GM19025 (cell line): ENCODE measurements at regions not wholly inside any gene's neighbourhood (a gene's known extent, or its start where the extent isn't known, plus 50 kb on each side); places are given as distances from the start of the nearest gene placed in this dataset.
"Not testable (repeated sequence)": the region's sequence is repeated elsewhere in the genome, so short reads cannot be mapped to it uniquely, and the experiment has no call there.

Source experiments
- ATAC-seq: cut with Tn5 transposase; IDR thresholded peaks from one replicate; pipeline ENCODE4 v1.9.1; 2021; ENCODE audit warnings: mild to moderate bottlenecking, low read depth, moderate library complexity; ENCODE audit not compliant: unreplicated experiment

- ATAC-seq: no peak
These were observed 278.7 kb upstream of the SATB1 start for GRCh38 chr3:18703798-18704197.

- ATAC-seq: not testable (repeated sequence)
These were observed 268.6 kb upstream of the SATB1 start for GRCh38 chr3:18693588-18694329.

- ATAC-seq: no peak
These were observed 262.1 kb upstream of the SATB1 start for GRCh38 chr3:18687286-18687685.

- no peak for ATAC-seq
These were observed 258.8 kb upstream of the SATB1 start for GRCh38 chr3:18683900-18684299.

GRCh38 chr3:18681818-18682345 lies 256.7 kb upstream of the SATB1 start:
- ATAC-seq: no peak

GRCh38 chr3:18680758-18681157 lies 255.6 kb upstream of the SATB1 start:
- ATAC-seq: no peak

GRCh38 chr3:18679238-18679637 lies 254.1 kb upstream of the SATB1 start:
- no peak for ATAC-seq

- no peak for ATAC-seq
These were observed 250.1 kb upstream of the SATB1 start for GRCh38 chr3:18675197-18675596.

- no peak for ATAC-seq
These were observed 247.4 kb upstream of the SATB1 start for GRCh38 chr3:18672561-18672960.

- ATAC-seq: no peak
These were observed 245.6 kb upstream of the SATB1 start for GRCh38 chr3:18670759-18671158.

GRCh38 chr3:18669374-18669773 lies 244.2 kb upstream of the SATB1 start:
- no peak for ATAC-seq

GRCh38 chr3:18667552-18667951 lies 242.4 kb upstream of the SATB1 start:
- no peak for ATAC-seq

GRCh38 chr3:18666655-18667054 lies 241.5 kb upstream of the SATB1 start:
- ATAC-seq: no peak

- ATAC-seq: no peak
These were observed 234.9 kb upstream of the SATB1 start for GRCh38 chr3:18660059-18660458.

- ATAC-seq: no peak
These were observed 233.0 kb upstream of the SATB1 start for GRCh38 chr3:18657858-18658820.

GRCh38 chr3:18656866-18657265 lies 231.7 kb upstream of the SATB1 start:
- ATAC-seq: no peak

- ATAC-seq: no peak
These were observed 231.3 kb upstream of the SATB1 start for GRCh38 chr3:18656410-18656809.

- ATAC-seq: no peak
These were observed 230.7 kb upstream of the SATB1 start for GRCh38 chr3:18655827-18656226.

GRCh38 chr3:18652781-18653180 lies 227.6 kb upstream of the SATB1 start:
- ATAC-seq: no peak

- ATAC-seq: no peak
These were observed 225.6 kb upstream of the SATB1 start for GRCh38 chr3:18650731-18651130.

GRCh38 chr3:18649666-18650363 lies 224.7 kb upstream of the SATB1 start:
- ATAC-seq: peak; percentile 67
